ENCODE measurements at regions not wholly inside any gene's neighbourhood (a gene's known extent, or its start where the extent isn't known, plus 50 kb on each side); places are given as distances from the start of the nearest gene placed in this dataset.

GRCh38 chr7:31432176-31432575, 81.7 kb upstream of the ITPRID1 start:
- in situ Hi-C loops (cut with HindIII; ENCODE audit: low sequenced_read_pairs): no loop called here
- no peak for DNase-seq (ENCODE audit: low read depth)
- no peak overlapping the region for H3K4me3 ChIP-seq (ENCODE audit: low read depth, low read length)
- no peak for TF ChIP-seq CTCF (IDR thresholded peaks at IDR 0.05; ENCODE audit: low read depth, low read length, missing control alignments)

GRCh38 chr7:31432836-31433340, 81.0 kb upstream of the ITPRID1 start:
- H3K4me3 ChIP-seq (ENCODE audit: low read depth, low read length): no peak overlapping the region
- in situ Hi-C loops (cut with HindIII; ENCODE audit: low sequenced_read_pairs): no loop called here
- DNase-seq (ENCODE audit: low read depth): no peak
- no peak for TF ChIP-seq CTCF (IDR thresholded peaks at IDR 0.05; ENCODE audit: low read depth, low read length, missing control alignments)

GRCh38 chr7:31437250-31437865, 76.5 kb upstream of the ITPRID1 start:
- in situ Hi-C loops (cut with HindIII; ENCODE audit: low sequenced_read_pairs): no loop called here
- no peak for TF ChIP-seq CTCF (IDR thresholded peaks at IDR 0.05; ENCODE audit: low read depth, low read length, missing control alignments)
- no peak for DNase-seq (ENCODE audit: low read depth)
- no peak overlapping the region for H3K4me3 ChIP-seq (ENCODE audit: low read depth, low read length)

GRCh38 chr7:31439165-31439564, 74.7 kb upstream of the ITPRID1 start:
- in situ Hi-C loops (cut with HindIII; ENCODE audit: low sequenced_read_pairs): no loop called here
- no peak overlapping the region for H3K4me3 ChIP-seq (ENCODE audit: low read depth, low read length)
- TF ChIP-seq CTCF (IDR thresholded peaks at IDR 0.05; ENCODE audit: low read depth, low read length, missing control alignments): no peak
- DNase-seq (ENCODE audit: low read depth): no peak

GRCh38 chr7:31440511-31440910, 73.4 kb upstream of the ITPRID1 start:
- in situ Hi-C loops (cut with HindIII; ENCODE audit: low sequenced_read_pairs): no loop called here
- TF ChIP-seq CTCF (IDR thresholded peaks at IDR 0.05; ENCODE audit: low read depth, low read length, missing control alignments): no peak
- H3K4me3 ChIP-seq (ENCODE audit: low read depth, low read length): no peak overlapping the region
- DNase-seq (ENCODE audit: low read depth): no peak

GRCh38 chr7:31442626-31443025, 71.3 kb upstream of the ITPRID1 start:
- no peak for TF ChIP-seq CTCF (IDR thresholded peaks at IDR 0.05; ENCODE audit: low read depth, low read length, missing control alignments)
- no peak for DNase-seq (ENCODE audit: low read depth)
- in situ Hi-C loops (cut with HindIII; ENCODE audit: low sequenced_read_pairs): no loop called here
- H3K4me3 ChIP-seq (ENCODE audit: low read depth, low read length): no peak overlapping the region
